Type B pancreatic cell (in vitro differentiated cells): ENCODE measurements at regions not wholly inside any gene's neighbourhood (a gene's known extent, or its start where the extent isn't known, plus 50 kb on each side); places are given as distances from the start of the nearest gene placed in this dataset.

Source experiments
- DNase-seq: peaks from one replicate; pipeline ENCODE4 v3.0.0; 2021; ENCODE audit warnings: mixed read lengths; ENCODE audit not compliant: unreplicated experiment; ENCODE audit errors: extremely low spot score
- H3K27ac Mint-ChIP-seq: 2 replicates; pipeline ENCODE4 v1.8.0; 2021; ENCODE audit warnings: mild to moderate bottlenecking, mixed read lengths
- H3K27me3 Mint-ChIP-seq: 2 replicates; pipeline ENCODE4 v1.8.0; 2021; ENCODE audit warnings: mixed read lengths
- H3K36me3 Mint-ChIP-seq: 2 replicates; pipeline ENCODE4 v1.8.0; 2021; ENCODE audit warnings: mixed read lengths
- H3K4me1 Mint-ChIP-seq: one replicate; pipeline ENCODE4 v1.8.0; 2021; ENCODE audit warnings: mixed read lengths; ENCODE audit not compliant: unreplicated experiment
- H3K4me3 Mint-ChIP-seq: 2 replicates; pipeline ENCODE4 v1.8.0; 2021; ENCODE audit warnings: mild to moderate bottlenecking, mixed read lengths
- H3K9me3 Mint-ChIP-seq: 2 replicates; pipeline ENCODE4 v1.8.0; 2021; ENCODE audit warnings: mixed read lengths
- TF ChIP-seq, protein P1 (sequence below): fragments of 200-600 bp; sonication (generic); conservative IDR thresholded peaks from 2 replicates; pipeline ENCODE4 v1.5.0; 2021; ENCODE audit warnings: antibody characterized with exemption, mild to moderate bottlenecking

DNA sequence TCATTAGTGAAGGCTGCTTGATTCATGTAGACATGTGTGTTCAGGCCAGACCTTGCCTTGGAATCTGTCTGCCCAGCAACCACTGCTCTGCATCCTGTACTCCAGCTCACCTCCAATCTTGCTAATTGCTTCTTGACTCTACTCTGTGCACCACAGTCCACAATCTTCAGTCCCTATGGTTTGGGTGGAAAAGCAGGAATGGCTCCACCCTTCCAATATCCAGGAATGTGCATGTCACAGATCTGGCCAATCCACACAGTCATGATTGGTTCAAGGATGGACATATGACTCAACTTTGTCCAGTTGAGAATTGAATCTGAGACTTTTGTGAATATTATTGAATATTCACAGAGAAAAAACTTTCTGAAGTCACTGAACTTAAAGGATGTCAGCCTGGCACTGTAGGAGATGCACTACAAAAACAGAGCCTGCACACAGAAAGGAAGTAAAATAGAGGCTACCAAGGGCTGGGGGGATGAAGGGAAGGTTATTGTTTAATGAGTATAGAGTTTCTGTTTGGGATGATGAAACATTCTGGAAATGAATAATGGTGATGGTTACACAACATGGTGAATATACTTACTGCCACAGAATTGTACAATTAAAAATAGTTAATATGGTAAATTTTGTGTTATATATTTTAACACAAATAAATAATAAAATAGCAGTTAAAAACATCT is 161.3 kb upstream of the USP38 start:
- Mint-ChIP-seq H3K4me1 (no peaks in the 10 kb centered on the region), H3K27me3 (no peaks in the 10 kb centered on the region), H3K36me3 (no peaks in the 10 kb centered on the region), H3K4me3 (no peak overlapping the region), H3K9me3 (no peaks in the 10 kb centered on the region), H3K27ac (no peak overlapping the region)
- DNase-seq, result no peak
- TF ChIP-seq, protein P1, sequence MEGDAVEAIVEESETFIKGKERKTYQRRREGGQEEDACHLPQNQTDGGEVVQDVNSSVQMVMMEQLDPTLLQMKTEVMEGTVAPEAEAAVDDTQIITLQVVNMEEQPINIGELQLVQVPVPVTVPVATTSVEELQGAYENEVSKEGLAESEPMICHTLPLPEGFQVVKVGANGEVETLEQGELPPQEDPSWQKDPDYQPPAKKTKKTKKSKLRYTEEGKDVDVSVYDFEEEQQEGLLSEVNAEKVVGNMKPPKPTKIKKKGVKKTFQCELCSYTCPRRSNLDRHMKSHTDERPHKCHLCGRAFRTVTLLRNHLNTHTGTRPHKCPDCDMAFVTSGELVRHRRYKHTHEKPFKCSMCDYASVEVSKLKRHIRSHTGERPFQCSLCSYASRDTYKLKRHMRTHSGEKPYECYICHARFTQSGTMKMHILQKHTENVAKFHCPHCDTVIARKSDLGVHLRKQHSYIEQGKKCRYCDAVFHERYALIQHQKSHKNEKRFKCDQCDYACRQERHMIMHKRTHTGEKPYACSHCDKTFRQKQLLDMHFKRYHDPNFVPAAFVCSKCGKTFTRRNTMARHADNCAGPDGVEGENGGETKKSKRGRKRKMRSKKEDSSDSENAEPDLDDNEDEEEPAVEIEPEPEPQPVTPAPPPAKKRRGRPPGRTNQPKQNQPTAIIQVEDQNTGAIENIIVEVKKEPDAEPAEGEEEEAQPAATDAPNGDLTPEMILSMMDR, result no peak

DNA sequence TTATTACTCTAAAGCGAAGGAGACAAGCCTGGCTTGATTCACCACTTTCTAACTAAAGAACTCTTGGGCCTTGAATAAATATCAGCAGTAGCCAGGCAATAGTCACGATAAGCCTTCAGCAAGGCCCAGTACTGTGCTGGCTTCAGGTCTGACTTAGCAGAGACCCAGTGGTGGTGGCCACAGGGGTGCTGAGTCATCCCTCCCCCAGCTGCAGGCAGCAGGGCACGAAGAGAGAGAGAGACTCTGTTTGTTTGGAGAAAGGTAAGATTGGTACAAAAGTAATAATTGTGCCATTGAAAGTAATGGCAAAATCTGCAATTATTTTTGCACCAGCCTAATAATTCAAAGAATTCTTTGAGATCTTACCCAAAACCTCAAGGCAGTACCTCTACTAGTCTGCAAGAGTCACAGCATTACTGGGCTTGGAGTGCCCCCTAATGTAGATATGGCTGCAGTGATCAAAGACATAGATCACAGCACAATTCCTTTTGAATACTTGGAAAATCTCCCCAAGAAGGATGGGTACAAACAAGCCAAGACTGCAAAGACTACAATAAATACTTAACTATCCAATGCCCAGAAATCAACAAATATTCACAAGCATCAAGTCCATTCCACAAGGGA is 159.5 kb upstream of the USP38 start:
- Mint-ChIP-seq H3K27me3 (no peaks in the 10 kb centered on the region), H3K36me3 (no peaks in the 10 kb centered on the region), H3K4me1 (no peaks in the 10 kb centered on the region), H3K4me3 (no peak overlapping the region), H3K27ac (no peak overlapping the region), H3K9me3 (no peaks in the 10 kb centered on the region)
- TF ChIP-seq, protein P1, result peak; percentile 61
- no peak for DNase-seq

DNA sequence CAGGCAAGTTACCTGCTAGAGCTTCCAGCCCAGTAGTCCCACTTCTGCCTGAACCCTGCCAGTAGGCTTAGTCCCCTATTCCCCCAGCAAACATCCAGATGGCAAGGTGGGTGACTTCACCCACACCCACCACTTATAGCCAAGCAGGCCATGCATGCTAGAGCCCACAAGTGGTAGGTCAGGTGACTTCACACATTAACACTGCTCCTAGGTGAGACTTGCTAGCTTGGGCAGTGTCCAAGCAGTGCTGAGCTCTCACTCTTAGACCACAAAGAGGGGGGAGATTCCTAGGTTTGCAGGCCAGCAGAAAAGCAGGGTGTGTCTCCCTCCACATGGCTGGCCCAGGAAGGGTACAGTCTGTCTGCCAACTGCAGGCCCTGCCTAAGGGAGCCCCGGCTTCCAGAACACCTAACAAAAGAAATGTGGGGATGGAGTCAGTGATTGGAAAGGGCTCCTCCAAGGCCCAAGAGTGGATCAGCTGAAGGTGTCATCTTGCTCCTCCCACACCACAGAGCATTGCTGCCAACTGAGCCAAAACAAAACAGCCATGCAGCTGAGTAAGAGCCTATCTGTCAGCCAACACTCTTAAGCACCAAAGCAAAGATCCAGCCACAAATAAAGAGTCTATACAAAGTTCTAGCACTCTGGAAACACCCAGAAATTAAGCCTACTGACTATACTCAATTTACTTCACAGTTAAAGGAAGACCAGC is 158.1 kb upstream of the USP38 start:
- TF ChIP-seq, protein P1, result no peak
- Mint-ChIP-seq H3K4me1 (no peaks in the 10 kb centered on the region), H3K36me3 (no peaks in the 10 kb centered on the region), H3K4me3 (no peak overlapping the region), H3K27ac (no peak overlapping the region), H3K27me3 (no peaks in the 10 kb centered on the region), H3K9me3 (no peaks in the 10 kb centered on the region)
- DNase-seq, result no peak

DNA sequence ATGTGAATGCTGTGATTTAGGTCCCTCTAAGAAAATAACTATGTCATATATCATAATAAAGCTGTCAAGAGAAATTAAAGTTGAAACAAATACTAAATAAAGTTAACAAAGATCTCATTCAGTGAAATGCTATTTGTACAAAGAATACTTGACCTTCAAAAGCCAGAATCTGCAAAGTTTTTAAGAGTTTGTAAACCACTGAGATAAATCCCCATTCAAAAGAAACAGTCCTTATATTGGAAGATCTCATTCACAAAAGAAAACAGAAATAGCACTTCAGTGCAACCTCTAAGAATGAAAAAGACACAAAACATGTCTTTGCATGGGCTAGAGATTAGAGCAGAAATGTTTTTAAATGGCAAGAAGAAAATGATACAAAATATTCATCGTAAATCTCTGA is 149.1 kb upstream of the USP38 start:
- Mint-ChIP-seq H3K9me3 (no peaks in the 10 kb centered on the region), H3K4me1 (no peaks in the 10 kb centered on the region), H3K27me3 (no peaks in the 10 kb centered on the region), H3K36me3 (no peaks in the 10 kb centered on the region), H3K27ac (no peak overlapping the region), H3K4me3 (no peak overlapping the region)
- DNase-seq, result no peak
- TF ChIP-seq, protein P1, result no peak

DNA sequence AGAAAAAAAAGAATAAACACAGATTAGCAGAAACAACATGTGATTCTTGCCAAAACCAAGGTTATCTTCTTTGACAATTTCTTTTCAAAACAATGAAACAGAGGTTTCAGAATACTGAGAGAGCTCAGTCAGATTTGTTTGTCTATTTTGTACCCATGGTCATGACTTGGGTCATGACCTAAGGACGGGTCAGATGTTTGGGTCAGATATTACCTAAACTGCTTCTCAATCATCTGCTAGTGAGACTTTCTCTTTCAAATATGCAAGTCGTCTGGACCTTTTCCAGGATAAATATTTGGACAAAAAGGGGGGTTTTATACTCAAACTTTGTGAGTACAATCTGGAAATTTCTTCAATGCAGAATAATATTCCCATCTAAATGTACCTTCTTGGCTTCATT is 148.3 kb upstream of the USP38 start:
- Mint-ChIP-seq H3K9me3 (no peaks in the 10 kb centered on the region), H3K4me3 (no peak overlapping the region), H3K27ac (no peak overlapping the region), H3K36me3 (no peaks in the 10 kb centered on the region), H3K4me1 (no peaks in the 10 kb centered on the region), H3K27me3 (no peaks in the 10 kb centered on the region)
- TF ChIP-seq, protein P1, result no peak
- no peak for DNase-seq
